Tibial nerve (tissue), 3 donors: ENCODE measurements at regions not wholly inside any gene's neighbourhood (a gene's known extent, or its start where the extent isn't known, plus 50 kb on each side); places are given as distances from the start of the nearest gene placed in this dataset.

Source experiments
- CTCF ChIP-seq, 5 experiments: fragments of 200-600 bp in 3 of 5; fragments of 450-650 bp in 2 of 5; sonication (generic) in 3 of 5; IDR thresholded peaks; one replicate each; pipeline ENCODE4 v1.5.1; 2016 to 2019; ENCODE audit warnings: antibody characterized with exemption in 5 of 5, mild to moderate bottlenecking in 3 of 5, moderate library complexity in 2 of 5
- POLR2A ChIP-seq, 2 donors: fragments of 450-650 bp; IDR thresholded peaks; one replicate each; pipeline ENCODE4 v1.6.1; 2017; ENCODE audit warnings: antibody characterized with exemption in 2 of 2, mild to moderate bottlenecking in 2 of 2, moderate library complexity in 2 of 2

- TF ChIP-seq CTCF (IDR thresholded peaks at IDR 0.05), result no peak
- TF ChIP-seq POLR2A (IDR thresholded peaks at IDR 0.05), result no peak
These were observed 483.2 kb upstream of the DIPK2B start for GRCh38 chrX:45683914-45684313.
